Stimulated activated naive B cell treated with anti-CD40 and anti-IgM and Interleukin-4, amounts not matched to agents 10 μg/mL and 1 μg/mL and 100 μg/mL, for 72 hours (primary cell): ENCODE measurements at regions not wholly inside any gene's neighbourhood (a gene's known extent, or its start where the extent isn't known, plus 50 kb on each side); places are given as distances from the start of the nearest gene placed in this dataset.

Source experiments
- ATAC-seq, 2 donors: fragments of 150-1000 bp; cut with Tn5 transposase; replicated peaks; 2 replicates each; pipeline ENCODE4 v1.10.0; 2021; ENCODE audit warnings: moderate library complexity in 1 of 2
- DNase-seq: peaks from one replicate; pipeline ENCODE4 v3.0.0; 2021
- H3K27ac Mint-ChIP-seq: one replicate; pipeline ENCODE4 v1.8.0; 2022; ENCODE audit warnings: mild to moderate bottlenecking, mixed read lengths
- H3K27me3 Mint-ChIP-seq, 2 donors: one replicate each; pipeline ENCODE4 v1.8.0; 2022; ENCODE audit warnings: mixed read lengths in 2 of 2
- H3K36me3 Mint-ChIP-seq, 2 donors: one replicate each; pipeline ENCODE4 v1.8.0; 2022; ENCODE audit warnings: mixed read lengths in 2 of 2, mild to moderate bottlenecking in 1 of 2
- H3K4me1 Mint-ChIP-seq, 2 donors: one replicate each; pipeline ENCODE4 v1.8.0; 2022; ENCODE audit warnings: mixed read lengths in 2 of 2, mild to moderate bottlenecking in 1 of 2
- H3K4me3 Mint-ChIP-seq, 2 donors: one replicate each; pipeline ENCODE4 v1.8.0; 2022; ENCODE audit warnings: mild to moderate bottlenecking in 2 of 2, mixed read lengths in 2 of 2, moderate library complexity in 1 of 2
- H3K9me3 Mint-ChIP-seq, 2 donors: one replicate each; pipeline ENCODE4 v1.8.0; 2022; ENCODE audit warnings: mixed read lengths in 2 of 2, mild to moderate bottlenecking in 1 of 2

- ATAC-seq (no peak), DNase-seq (no peak)
- H3K36me3 Mint-ChIP-seq = no peaks in the 10 kb centered on the region
- peaks cover 2 to 4% of the 10 kb centered on the region in 2 donors for H3K9me3 Mint-ChIP-seq
- H3K4me3 Mint-ChIP-seq = no peak overlapping the region
- peaks cover 8 to 21% of the 10 kb centered on the region in 2 donors for H3K4me1 Mint-ChIP-seq
- peaks cover 5 to 8% of the 10 kb centered on the region in 2 donors for H3K27me3 Mint-ChIP-seq
- H3K27ac Mint-ChIP-seq = no peak overlapping the region
These were observed 61.3 kb upstream of the SPIN1 start for GRCh38 chr9:88326936-88327335.

GRCh38 chr9:88326015-88326414 is 62.2 kb upstream of the SPIN1 start:
- H3K4me1 Mint-ChIP-seq = peaks cover 8 to 21% of the 10 kb centered on the region in 2 donors
- H3K36me3 Mint-ChIP-seq = no peaks in the 10 kb centered on the region
- H3K4me3 Mint-ChIP-seq = no peak overlapping the region
- H3K9me3 Mint-ChIP-seq = peaks cover 2 to 4% of the 10 kb centered on the region in 2 donors
- H3K27me3 Mint-ChIP-seq = peaks cover 5 to 8% of the 10 kb centered on the region in 2 donors
- DNase-seq = no peak
- no peak overlapping the region for H3K27ac Mint-ChIP-seq
- no peak for ATAC-seq

DNA sequence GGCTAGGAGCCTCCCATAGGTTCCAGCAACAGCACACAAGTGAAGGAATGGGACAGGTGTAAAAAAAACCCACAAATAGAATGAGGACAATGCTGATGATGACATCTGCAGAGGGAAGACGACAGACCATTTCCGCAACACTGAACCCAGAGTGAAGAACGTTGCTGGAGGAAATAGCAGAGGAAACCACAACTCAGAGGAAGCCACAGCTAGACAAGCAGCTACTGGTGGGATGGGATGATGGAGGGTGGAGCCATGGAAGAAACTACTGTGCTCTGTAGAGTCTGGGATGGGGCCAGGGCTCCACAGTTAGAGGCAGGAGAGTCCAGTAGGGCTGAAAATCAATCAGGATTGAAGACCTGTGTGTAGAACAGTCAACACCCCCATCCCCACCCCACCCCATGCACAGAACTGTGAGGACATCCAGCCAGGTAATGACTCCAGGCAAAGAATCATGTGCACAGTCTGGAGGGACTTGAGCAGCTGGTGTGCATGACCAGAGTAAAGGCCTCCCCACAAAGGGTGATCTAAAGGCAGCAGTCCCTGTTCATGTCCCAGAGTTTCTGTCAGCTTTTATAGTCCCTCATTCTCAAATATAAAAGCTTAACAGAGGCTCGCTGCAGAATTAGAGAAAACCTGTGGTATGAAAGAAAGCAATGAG is 65.2 kb upstream of the SPIN1 start:
- ATAC-seq = peak; percentile 87 to 94
- Mint-ChIP-seq H3K4me1 (peaks cover 8 to 21% of the 10 kb centered on the region in 2 donors), H3K9me3 (peaks cover 2 to 4% of the 10 kb centered on the region in 2 donors), H3K27ac (peak overlapping the region; percentile 32), H3K36me3 (no peaks in the 10 kb centered on the region), H3K4me3 (no peak overlapping the region), H3K27me3 (peaks cover 5 to 8% of the 10 kb centered on the region in 2 donors)
- DNase-seq = no peak

GRCh38 chr9:88321764-88322163 is 66.5 kb upstream of the SPIN1 start:
- Mint-ChIP-seq H3K4me1 (peaks cover 8 to 21% of the 10 kb centered on the region in 2 donors), H3K4me3 (no peak overlapping the region), H3K9me3 (peaks cover 1 to 2% of the 10 kb centered on the region in 2 donors), H3K27me3 (peaks cover 1 to 8% of the 10 kb centered on the region in 2 donors), H3K27ac (no peak overlapping the region), H3K36me3 (no peaks in the 10 kb centered on the region)
- ATAC-seq (no peak), DNase-seq (no peak)

GRCh38 chr9:88320748-88321415 is 67.4 kb upstream of the SPIN1 start:
- Mint-ChIP-seq H3K36me3 (no peaks in the 10 kb centered on the region), H3K9me3 (peaks cover 0 to 2% of the 10 kb centered on the region in 2 donors), H3K27ac (peak overlapping the region; percentile 47), H3K4me3 (no peak overlapping the region), H3K4me1 (peaks cover 8 to 24% of the 10 kb centered on the region in 2 donors), H3K27me3 (peaks cover 0 to 8% of the 10 kb centered on the region in 2 donors)
- ATAC-seq = no peak
- no peak for DNase-seq

DNA sequence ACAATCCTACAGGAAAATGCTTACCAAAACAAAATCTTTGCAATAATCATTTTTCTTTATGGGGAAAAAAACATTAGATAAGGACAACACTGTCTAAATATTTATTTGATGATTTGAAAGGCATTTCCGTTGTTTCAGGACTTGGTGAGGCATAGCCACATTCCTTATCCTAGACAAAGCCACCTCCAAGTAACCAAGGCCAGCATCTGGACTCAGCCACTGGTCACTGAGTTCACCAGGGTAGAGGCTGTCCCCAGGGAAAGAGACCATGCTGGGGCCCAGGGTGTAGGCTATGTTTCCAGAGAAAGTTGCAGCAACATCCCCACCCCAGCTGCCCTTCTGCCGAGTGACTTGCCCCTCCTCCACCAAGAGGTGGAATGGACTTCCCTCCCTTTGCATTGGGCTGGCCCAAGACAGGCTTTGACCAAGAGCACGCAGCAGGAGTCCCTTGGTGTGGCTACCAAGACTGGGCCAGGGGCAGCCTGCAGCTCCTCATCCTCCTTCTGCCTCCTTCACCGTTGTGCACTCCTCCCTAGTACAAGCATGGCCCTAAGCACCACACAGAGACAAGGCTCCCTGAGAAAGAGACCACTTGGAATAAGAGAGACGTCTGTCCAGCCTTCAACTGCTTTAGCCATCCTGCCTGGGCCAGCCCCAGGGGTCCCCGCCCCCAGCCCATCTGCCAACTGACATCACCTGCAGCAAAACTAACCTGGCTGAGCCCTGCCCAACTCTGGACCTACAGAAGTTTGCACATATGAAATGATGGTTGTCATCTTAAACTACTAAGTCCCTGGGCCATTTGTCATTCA is 68.1 kb upstream of the SPIN1 start:
- H3K4me1 Mint-ChIP-seq = peaks cover 8 to 25% of the 10 kb centered on the region in 2 donors
- no peak overlapping the region for H3K4me3 Mint-ChIP-seq
- ATAC-seq (no peak), DNase-seq (no peak)
- no peaks in the 10 kb centered on the region for H3K36me3 Mint-ChIP-seq
- peaks cover 0 to 2% of the 10 kb centered on the region in 2 donors for H3K9me3 Mint-ChIP-seq
- no peak overlapping the region for H3K27ac Mint-ChIP-seq
- H3K27me3 Mint-ChIP-seq = peaks cover 0 to 6% of the 10 kb centered on the region in 2 donors

DNA sequence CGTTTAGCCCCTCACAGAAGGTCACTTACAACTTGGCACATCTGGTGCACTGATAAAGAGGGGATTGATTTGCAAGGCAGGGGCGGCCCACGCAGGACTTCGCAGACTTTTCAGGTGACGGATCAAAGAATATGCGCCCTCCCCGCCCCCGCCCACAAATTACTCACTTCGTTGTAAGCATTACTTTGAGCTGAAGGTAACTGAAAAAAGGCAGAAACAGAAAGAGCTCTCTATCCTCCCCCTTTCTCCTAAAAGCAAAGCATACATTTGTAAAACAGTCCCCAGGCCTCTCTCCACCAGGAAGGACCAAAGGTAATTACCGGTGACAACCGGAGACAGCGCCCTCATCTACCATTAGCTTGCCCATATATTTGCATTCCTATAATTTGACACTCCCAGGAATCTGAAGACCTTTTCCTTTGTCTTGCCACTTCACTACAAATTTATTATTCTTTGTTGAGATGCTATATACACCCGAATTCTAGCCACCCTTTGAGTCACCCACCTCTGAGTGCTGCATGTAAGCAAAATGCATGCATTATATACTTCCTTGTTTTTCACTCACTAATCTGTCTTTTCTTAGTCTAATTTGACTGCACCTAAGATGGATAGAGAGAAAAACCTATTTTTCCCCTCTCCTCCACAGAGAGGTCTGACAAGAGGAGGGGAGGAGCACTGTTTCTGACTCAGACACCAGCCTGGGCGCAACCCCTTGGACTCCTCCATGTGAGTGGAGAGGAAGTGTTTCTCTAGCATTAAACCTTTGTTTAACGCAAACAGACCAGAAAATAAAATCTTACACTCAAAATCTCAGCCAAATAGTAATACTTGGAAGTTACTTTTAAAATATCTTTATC is 74.7 kb upstream of the SPIN1 start:
- peaks cover 20 to 57% of the 10 kb centered on the region in 2 donors for H3K4me1 Mint-ChIP-seq
- peak; percentile 15 to 28 for ATAC-seq
- no peaks in the 10 kb centered on the region for H3K9me3 Mint-ChIP-seq
- peak overlapping the region in 1 of 2 donors; percentile 30 for H3K4me3 Mint-ChIP-seq
- peak overlapping the region; percentile 72 for H3K27ac Mint-ChIP-seq
- H3K36me3 Mint-ChIP-seq = no peaks in the 10 kb centered on the region
- DNase-seq = no peak
- no peaks in the 10 kb centered on the region for H3K27me3 Mint-ChIP-seq

DNA sequence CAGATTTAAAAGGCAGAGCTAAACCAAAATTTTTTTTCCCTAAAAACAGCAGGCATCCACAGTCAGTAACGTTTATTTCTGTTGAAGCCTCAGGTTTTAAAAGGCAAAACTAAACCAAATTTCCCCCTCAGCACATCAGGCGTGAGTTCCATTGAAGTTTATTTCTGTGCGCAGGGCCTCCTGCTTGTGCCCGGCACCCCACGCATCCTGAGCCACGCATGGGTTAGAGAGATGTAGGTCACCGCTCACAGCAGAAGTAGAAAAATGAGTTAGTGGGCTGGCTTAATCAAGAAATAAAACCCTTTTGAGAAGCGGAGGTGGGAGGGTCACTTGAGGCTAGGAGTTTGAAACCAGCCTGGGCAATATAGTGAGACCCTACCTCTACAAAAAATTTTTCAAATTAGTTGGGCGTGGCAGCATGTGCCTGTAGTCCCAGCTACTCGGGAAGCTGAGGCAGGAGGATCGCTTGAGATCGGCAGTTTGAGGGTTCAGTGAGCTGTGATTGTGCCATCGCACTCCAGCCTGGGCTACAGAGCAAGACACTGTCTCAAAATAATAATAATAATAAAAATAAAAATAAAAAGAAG is 75.6 kb upstream of the SPIN1 start:
- Mint-ChIP-seq H3K4me3 (peak overlapping the region; percentile 47 to 70), H3K9me3 (no peaks in the 10 kb centered on the region), H3K27me3 (no peaks in the 10 kb centered on the region), H3K27ac (peak overlapping the region; percentile 93), H3K36me3 (no peaks in the 10 kb centered on the region), H3K4me1 (peaks cover 24 to 63% of the 10 kb centered on the region in 2 donors)
- ATAC-seq = peak; percentile 83 to 86
- peak; percentile 70 for DNase-seq

GRCh38 chr9:88312045-88312444 is 76.2 kb upstream of the SPIN1 start:
- ATAC-seq (peak; percentile 80 to 85), DNase-seq (no peak)
- Mint-ChIP-seq H3K36me3 (no peaks in the 10 kb centered on the region), H3K4me3 (peak overlapping the region; percentile 47 to 70), H3K27me3 (no peaks in the 10 kb centered on the region), H3K4me1 (peaks cover 27 to 69% of the 10 kb centered on the region in 2 donors), H3K27ac (peak overlapping the region; percentile 93), H3K9me3 (no peaks in the 10 kb centered on the region)

DNA sequence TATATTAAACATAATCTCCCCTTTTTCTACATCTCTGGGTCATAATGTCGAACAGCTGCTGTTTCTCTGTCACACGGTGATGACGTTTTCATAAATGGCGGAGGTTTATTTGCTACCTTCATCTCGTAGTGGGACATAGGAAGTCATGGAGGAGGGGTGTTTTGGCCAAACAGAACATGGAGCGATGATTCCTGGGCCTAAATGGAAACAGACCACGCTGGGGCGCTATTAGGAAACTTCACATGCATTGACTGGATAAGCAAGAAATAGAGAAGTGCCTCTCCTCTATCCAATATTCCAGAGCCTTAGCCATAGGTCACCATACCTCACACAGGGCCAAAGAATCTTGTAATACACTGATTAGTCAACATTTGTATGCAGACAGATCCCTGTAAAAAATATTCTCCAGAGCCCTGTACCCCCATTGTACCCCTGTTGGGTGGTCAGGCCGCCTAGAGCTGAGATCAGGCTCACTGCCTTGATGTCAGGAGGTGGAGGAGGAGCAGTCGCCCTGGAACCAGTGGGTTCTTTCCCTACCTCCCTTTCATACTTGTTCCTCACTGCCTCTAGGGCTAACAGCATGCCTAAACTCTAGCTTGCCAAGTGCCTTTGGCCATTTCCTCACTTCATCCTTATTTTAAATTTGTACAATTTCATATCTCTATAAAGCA is 77.8 kb upstream of the SPIN1 start:
- Mint-ChIP-seq H3K27ac (peak overlapping the region; percentile 79), H3K4me3 (no peak overlapping the region), H3K36me3 (no peaks in the 10 kb centered on the region), H3K27me3 (peaks cover 0 to 5% of the 10 kb centered on the region in 2 donors), H3K4me1 (peaks cover 32 to 64% of the 10 kb centered on the region in 2 donors), H3K9me3 (no peaks in the 10 kb centered on the region)
- ATAC-seq (no peak), DNase-seq (no peak)

DNA sequence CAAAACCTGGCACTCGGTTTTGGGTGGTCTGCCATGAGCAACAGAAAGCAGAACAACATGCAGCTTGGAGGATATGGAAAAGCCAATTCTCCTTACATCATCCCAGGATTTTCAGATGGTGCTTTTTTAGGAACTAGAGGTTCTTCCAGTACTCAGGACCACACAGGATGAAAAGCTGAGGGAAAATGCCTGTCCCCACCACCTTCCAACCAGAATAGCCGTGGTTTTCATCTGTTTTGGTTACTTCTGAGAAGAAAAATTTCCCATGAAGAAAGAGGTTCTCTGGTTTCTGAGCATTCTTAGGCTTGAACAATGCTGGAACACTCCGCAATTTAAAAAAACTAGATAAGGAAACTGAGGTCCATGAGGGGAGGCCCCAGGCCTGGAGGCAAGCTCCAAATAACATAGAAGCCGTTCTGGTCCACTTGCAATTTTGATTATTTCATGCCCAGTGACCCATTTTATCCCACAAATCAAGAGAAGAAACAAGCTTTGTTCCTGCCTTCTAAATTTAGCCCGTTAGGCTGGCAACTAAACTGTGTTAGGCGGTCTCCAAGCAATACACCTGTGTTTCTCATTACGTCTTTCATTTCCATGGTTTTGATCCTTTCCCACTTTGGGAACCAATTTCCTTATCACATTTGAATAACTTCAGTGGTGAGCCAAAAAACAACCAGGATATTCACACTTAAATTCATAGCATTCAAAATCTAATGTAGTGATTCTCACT is 79.2 kb upstream of the SPIN1 start:
- peaks cover 0 to 4% of the 10 kb centered on the region in 2 donors for H3K36me3 Mint-ChIP-seq
- no peak overlapping the region for H3K4me3 Mint-ChIP-seq
- peaks cover 0 to 5% of the 10 kb centered on the region in 2 donors for H3K27me3 Mint-ChIP-seq

DNA sequence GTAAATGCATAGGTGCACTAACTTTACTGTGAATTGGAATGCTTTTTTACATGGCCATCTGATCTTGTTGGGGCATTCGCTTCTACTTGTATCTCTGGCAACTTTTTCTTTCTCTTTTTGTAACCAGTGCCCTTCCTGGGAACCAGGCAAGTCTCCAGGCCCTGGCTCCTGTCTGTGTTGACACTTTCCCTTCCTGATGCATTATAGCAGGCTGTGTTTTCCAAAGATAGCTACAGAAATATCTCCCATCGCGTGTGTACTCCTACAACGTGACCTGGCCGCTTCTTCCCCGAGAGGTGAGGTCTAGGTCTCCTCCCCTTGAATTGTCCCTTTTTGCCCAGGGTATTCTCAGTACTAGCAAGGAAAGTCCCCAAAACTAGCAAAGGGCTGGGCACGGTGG is 81.1 kb upstream of the SPIN1 start:
- no peak overlapping the region for H3K4me3 Mint-ChIP-seq
- no peak for DNase-seq
- peaks cover 0 to 5% of the 10 kb centered on the region in 2 donors for H3K27me3 Mint-ChIP-seq
- peaks cover 46 to 77% of the 10 kb centered on the region in 2 donors for H3K4me1 Mint-ChIP-seq
- peaks cover 0 to 4% of the 10 kb centered on the region in 2 donors for H3K36me3 Mint-ChIP-seq
- no peak for ATAC-seq
- peaks cover 0 to 2% of the 10 kb centered on the region in 2 donors for H3K9me3 Mint-ChIP-seq
- peak overlapping the region; percentile 25 for H3K27ac Mint-ChIP-seq

More for the DNA sequence above, 79.2 kb upstream of the SPIN1 start:
- Mint-ChIP-seq H3K9me3 (peaks cover 0 to 2% of the 10 kb centered on the region in 2 donors), H3K27ac (peak overlapping the region; percentile 79), H3K4me1 (peaks cover 42 to 77% of the 10 kb centered on the region in 2 donors)
- ATAC-seq (peak in 1 of 2 donors; percentile 2), DNase-seq (no peak)
